Mucosa of rectum (tissue), 2 donors: ENCODE measurements at regions not wholly inside any gene's neighbourhood (a gene's known extent, or its start where the extent isn't known, plus 50 kb on each side); places are given as distances from the start of the nearest gene placed in this dataset.
"Not testable (repeated sequence)": the region's sequence is repeated elsewhere in the genome, so short reads cannot be mapped to it uniquely, and the experiment has no call there.

Experiments
- H3K27ac ChIP-seq, 2 donors: one replicate each; pipeline ENCODE4 v1.7.0; 2013; ENCODE audit warnings: inconsistent platforms in 2 of 2, low read depth in 2 of 2, low read length in 2 of 2
- H3K27me3 ChIP-seq, 2 donors: one replicate each; pipeline ENCODE4 v1.7.0; 2013; ENCODE audit warnings: low read length in 2 of 2; ENCODE audit not compliant: control insufficient read depth in 2 of 2, insufficient read depth in 2 of 2
- H3K36me3 ChIP-seq, 2 donors: one replicate each; pipeline ENCODE4 v1.7.0; 2013; ENCODE audit warnings: low read length in 2 of 2; ENCODE audit not compliant: control insufficient read depth in 2 of 2, insufficient read depth in 2 of 2
- H3K4me1 ChIP-seq, 2 donors: one replicate each; pipeline ENCODE4 v1.7.0; 2013; ENCODE audit warnings: low read length in 2 of 2, mild to moderate bottlenecking in 1 of 2; ENCODE audit not compliant: control insufficient read depth in 2 of 2, insufficient read depth in 2 of 2
- H3K4me3 ChIP-seq, 2 donors: one replicate each; pipeline ENCODE4 v1.7.0; 2013; ENCODE audit warnings: low read length in 2 of 2
- H3K9ac ChIP-seq, 2 donors: one replicate each; pipeline ENCODE4 v1.7.0; 2013; ENCODE audit warnings: low read length in 2 of 2, low read depth in 1 of 2, mild to moderate bottlenecking in 1 of 2
- H3K9me3 ChIP-seq, 2 donors: one replicate each; pipeline ENCODE4 v1.7.0; 2013; ENCODE audit warnings: low read length in 2 of 2; ENCODE audit not compliant: control insufficient read depth in 2 of 2
- donor health status: healthy.
- donor health status: Normal muscosa, but diverticular disease.

DNA sequence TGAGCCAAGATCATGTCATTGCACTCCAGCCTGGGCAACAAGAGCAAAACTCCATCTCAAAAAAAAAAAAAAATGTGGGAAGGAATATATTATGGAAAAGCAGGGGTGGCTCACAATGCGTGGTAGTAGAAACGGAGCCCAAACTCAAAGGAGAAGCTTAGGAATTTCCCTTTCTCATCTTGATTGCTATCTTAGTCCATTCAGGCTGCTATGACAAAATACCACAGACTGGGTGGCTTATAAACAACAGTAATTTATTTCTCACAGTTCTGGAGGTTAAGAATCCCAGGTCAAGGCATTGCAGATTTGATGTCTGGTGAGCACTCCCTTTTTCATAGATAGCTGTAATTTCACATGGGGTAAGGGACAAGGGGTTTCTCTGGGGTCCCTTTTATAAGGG, 153.8 kb upstream of the KRR1 start:
- Histone ChIP-seq H3K4me3 (no peak overlapping the region), H3K36me3 (no peaks in the 10 kb centered on the region), H3K9me3 (no peaks in the 10 kb centered on the region), H3K27me3 (no peaks in the 10 kb centered on the region), H3K4me1 (peaks cover 0 to 8% of the 10 kb centered on the region in 2 donors), H3K27ac (no peak overlapping the region), H3K9ac (no peak overlapping the region)

DNA sequence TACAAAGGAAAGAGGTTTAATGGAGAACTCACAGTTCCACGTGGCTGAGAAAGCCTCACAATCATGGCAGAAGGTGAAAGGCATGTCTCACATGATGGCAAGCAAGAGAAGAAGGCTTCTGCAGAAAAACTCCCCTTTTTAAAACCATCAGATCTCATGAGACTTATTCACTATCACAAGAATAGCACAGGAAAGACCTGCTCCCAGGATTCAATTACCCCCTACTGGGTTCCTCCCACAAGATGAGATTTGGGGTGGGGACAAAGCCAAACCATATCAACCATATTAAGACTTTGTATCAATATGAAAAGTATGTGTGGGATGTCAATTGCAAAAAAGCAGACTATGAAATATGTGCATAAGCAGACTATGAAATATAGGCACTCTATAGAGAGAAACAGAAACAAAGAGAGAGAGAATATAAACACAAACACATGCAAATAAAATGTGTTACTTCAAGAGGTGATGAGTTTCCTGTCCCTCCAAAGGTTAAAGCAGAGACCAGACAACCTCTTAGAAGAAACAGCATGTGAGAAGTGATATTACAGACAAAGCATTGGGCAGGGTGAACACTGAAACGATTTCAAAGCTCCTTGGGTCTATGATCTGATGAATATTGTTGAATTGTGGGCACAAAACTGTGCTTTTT, 151.2 kb upstream of the KRR1 start:
- Histone ChIP-seq H3K27ac (no peak overlapping the region), H3K9ac (no peak overlapping the region)

DNA sequence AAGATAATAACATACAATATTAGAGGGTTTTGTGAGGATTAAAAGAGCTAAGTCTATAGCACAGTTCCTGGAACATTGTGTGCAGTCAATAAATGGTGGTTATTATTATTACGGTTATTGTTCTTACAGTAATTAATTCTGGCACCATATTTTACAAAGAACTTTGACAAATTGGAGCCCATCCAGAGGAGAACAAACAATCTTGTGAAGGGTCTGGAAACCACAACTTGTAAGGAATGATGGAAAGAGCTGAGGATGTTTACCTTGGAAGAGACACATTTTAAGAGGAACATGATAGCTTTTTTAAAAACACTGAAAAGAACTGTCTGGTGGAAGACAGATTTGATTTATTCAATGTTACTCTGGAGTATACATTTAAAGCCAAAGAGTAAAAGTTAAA, 150.5 kb upstream of the KRR1 start:
- H3K27me3 ChIP-seq: no peaks in the 10 kb centered on the region
- H3K9me3 ChIP-seq: no peaks in the 10 kb centered on the region
- H3K4me1 ChIP-seq: peaks cover 0 to 6% of the 10 kb centered on the region in 2 donors
- no peak overlapping the region for H3K4me3 ChIP-seq
- H3K36me3 ChIP-seq: no peaks in the 10 kb centered on the region
- no peak overlapping the region for H3K27ac ChIP-seq
- no peak overlapping the region for H3K9ac ChIP-seq

More for the DNA sequence above, 151.2 kb upstream of the KRR1 start:
- Histone ChIP-seq H3K4me1 (peaks cover 0 to 8% of the 10 kb centered on the region in 2 donors), H3K36me3 (no peaks in the 10 kb centered on the region), H3K9me3 (no peaks in the 10 kb centered on the region), H3K4me3 (no peak overlapping the region), H3K27me3 (no peaks in the 10 kb centered on the region)

DNA sequence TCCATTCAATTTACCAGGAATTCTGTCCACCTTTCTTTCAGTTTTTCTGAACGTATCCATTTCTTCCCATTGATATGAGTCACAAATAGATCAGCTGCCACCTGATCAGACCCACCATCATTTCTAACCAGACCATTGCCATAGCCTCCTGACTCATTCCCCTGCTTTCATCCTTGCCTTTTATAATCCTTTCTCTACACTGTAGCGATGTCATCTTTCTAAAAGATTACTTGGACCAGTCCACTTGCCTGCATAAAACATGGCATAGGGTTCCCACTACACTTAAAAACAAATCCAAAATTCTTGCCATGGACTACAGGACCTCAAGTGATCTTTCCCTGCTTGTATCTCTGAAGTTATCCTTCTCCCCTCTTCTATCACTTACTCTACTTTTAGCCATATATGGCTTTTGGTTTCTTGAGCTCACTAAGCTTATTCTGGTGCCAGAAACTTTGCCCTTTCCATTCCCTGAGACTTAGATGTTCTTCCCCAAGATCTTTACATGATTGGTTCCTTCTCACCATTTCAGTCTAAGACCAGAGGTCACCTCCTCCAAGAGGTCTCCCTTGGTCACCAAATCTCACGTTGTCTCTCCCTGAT, 149.5 kb upstream of the KRR1 start:
- H3K9ac ChIP-seq: no peak overlapping the region
- no peak overlapping the region for H3K27ac ChIP-seq
- H3K4me1 ChIP-seq: no peaks in the 10 kb centered on the region
- H3K27me3 ChIP-seq: no peaks in the 10 kb centered on the region
- no peaks in the 10 kb centered on the region for H3K36me3 ChIP-seq
- no peaks in the 10 kb centered on the region for H3K9me3 ChIP-seq
- no peak overlapping the region for H3K4me3 ChIP-seq

DNA sequence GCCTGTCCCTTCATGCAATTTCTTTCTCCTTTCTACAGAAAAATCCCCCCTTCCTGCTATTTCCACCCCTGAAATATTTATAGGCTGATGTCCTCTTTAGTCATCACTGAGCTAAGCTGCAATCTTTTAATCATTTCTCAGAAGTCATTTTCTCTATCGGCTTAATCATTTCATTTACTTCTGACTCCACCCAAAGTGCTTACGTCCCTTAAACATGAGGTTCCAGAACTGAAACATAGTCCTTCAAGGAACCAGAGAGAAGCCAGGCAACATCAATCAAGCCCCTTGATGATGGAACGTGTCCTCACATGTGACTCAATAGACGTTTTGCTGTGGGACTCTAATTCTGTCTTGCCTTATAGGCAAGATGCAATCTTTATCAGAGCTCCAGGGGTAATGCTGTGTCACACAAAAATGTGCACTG, 148.7 kb upstream of the KRR1 start:
- Histone ChIP-seq H3K4me3 (no peak overlapping the region), H3K9ac (no peak overlapping the region), H3K36me3 (no peaks in the 10 kb centered on the region), H3K27me3 (no peaks in the 10 kb centered on the region), H3K4me1 (no peaks in the 10 kb centered on the region), H3K9me3 (no peaks in the 10 kb centered on the region), H3K27ac (no peak overlapping the region)

DNA sequence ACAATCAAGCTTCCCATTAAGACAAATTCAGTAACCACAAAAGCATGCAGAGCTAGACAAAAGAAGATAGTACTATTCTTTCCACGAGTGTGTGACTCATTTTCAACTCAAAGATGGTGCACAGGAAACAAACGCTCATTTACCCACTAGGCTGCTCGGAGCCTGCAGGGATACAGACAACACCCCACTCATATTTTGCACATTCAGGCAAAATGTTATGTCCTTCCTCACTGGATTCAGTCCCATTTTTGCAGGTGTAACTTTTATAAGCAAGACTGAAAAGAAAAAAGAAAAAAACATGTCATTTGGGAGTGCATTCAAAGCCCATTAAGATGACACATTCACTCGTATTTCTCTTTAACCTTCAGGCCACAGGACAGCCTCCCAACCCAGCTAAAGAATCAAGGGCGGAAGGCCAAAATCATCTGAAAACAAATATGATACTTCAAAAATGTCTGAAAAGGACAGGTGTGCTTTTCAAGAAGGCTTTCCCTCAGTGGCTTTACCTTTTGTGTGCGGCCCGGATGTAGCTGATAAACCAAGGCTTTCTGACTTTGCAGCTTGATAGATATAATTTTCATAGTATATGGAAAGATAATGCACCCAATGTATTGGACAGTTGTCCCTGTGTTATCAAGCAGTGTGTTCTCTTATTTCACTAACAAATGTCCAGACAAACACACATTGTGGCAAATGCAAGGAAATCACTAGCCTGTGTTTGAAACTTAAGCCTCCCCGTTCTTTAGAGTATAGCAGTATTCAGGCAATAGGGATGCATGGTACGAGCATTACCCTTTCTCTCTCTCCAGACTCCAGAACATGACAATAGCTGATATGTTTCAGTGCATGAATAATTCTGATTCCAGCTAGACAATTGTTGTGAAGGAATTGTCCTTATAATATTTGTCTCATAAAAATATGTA, 147.8 kb upstream of the KRR1 start:
- Histone ChIP-seq H3K36me3 (no peaks in the 10 kb centered on the region), H3K9me3 (no peaks in the 10 kb centered on the region), H3K4me3 (no peak overlapping the region), H3K4me1 (no peaks in the 10 kb centered on the region), H3K9ac (no peak overlapping the region), H3K27me3 (no peaks in the 10 kb centered on the region), H3K27ac (no peak overlapping the region)

DNA sequence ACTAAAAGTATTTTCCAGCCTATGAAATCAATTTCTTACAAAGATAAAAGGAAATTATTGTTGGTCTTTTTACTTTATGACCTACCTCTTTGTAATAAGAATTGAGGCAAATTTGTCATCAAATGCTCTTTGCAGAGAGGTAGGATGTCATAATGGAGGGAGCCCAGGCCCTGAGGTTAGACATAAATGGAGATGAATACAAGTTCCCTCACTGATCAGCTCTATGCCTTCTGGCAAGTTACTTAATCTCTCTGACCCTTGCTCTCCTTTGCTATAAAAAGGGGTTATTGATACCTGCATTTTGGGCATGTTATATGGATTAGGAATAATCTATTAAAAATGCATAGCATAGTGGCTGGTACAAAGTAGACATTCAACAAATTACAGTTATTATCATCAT, 146.9 kb upstream of the KRR1 start:
- H3K9me3 ChIP-seq: no peaks in the 10 kb centered on the region
- no peaks in the 10 kb centered on the region for H3K36me3 ChIP-seq
- no peak overlapping the region for H3K4me3 ChIP-seq
- no peaks in the 10 kb centered on the region for H3K27me3 ChIP-seq
- H3K9ac ChIP-seq: no peak overlapping the region
- H3K27ac ChIP-seq: no peak overlapping the region
- H3K4me1 ChIP-seq: no peaks in the 10 kb centered on the region

DNA sequence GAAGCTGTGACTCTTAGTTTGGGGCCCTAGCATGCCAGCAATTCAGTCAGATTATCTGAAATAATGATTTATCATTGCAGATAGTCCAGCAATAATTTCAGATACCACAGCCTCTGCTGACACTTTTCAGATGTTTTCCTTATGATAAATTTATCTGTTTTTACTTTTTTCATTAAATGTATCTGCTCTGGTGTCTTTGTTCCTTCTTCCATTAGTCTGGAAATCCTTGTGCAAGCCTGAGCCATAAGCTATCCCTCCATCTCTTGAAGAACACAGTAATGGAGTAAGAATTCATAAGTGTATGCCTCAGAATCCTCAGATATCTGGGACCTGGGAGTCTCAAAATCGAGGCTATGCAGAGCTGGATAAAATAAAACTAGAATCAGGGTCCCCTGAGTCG, 146.4 kb upstream of the KRR1 start:
- H3K36me3 ChIP-seq: no peaks in the 10 kb centered on the region
- no peaks in the 10 kb centered on the region for H3K9me3 ChIP-seq
- no peaks in the 10 kb centered on the region for H3K27me3 ChIP-seq
- H3K4me1 ChIP-seq: no peaks in the 10 kb centered on the region
- H3K4me3 ChIP-seq: no peak overlapping the region
- no peak overlapping the region for H3K9ac ChIP-seq
- H3K27ac ChIP-seq: no peak overlapping the region

DNA sequence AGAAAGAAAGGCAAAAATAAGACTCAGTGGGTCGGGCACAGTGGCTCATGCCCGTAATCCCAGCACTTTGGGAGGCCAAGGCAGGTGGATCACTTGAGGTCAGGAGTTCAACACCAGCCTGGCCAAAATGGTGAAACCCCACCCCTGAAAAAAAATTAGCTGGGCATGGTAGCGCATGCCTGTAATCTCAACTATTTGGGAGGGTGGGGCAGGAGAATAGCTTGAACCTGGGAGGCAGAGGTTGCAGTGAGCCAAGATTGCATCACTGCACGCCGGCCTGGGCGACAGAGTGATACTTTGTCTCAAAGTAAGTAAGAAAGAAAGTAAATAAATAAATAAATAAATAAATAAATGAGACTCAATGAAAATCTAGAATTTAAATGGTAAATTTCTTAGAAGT, 145.9 kb upstream of the KRR1 start:
- not testable (repeated sequence) for H3K36me3 ChIP-seq, H3K4me1 ChIP-seq, H3K4me3 ChIP-seq, H3K27me3 ChIP-seq, H3K27ac ChIP-seq, H3K9ac ChIP-seq, H3K9me3 ChIP-seq

DNA sequence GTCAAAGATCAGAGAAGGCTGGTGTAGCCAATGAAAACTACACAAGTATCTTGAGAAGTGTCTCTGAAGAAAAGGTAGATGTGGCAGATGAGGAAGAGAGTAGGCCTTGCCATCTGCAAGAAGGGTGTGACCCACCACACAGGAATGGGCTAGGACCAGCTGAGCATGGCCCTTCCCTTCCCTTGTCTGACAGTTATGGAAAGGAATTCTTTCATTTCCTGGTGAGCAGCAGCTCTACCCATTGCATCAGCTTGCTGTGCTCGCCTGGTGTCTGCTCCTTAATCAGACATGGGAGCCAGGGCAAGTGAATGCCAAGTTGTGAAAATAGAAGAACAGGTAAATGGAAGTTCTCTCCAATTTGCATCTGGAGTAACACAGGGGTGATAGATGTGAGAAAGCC, 145.2 kb upstream of the KRR1 start:
- Histone ChIP-seq H3K27ac (no peak overlapping the region), H3K9me3 (no peaks in the 10 kb centered on the region), H3K4me3 (no peak overlapping the region), H3K4me1 (no peaks in the 10 kb centered on the region), H3K9ac (no peak overlapping the region), H3K27me3 (no peaks in the 10 kb centered on the region), H3K36me3 (no peaks in the 10 kb centered on the region)
